CD1c-positive myeloid dendritic cell (primary cell): ENCODE measurements at regions not wholly inside any gene's neighbourhood (a gene's known extent, or its start where the extent isn't known, plus 50 kb on each side); places are given as distances from the start of the nearest gene placed in this dataset.
"Not testable (repeated sequence)": the region's sequence is repeated elsewhere in the genome, so short reads cannot be mapped to it uniquely, and the experiment has no call there.

Source experiments
- DNase-seq: peaks from one replicate; pipeline ENCODE4 v3.0.0-alpha.2; 2016; ENCODE audit errors: extremely low spot score

GRCh38 chr5:100379254-100379858 lies 155.8 kb upstream of the FAM174A start:
- DNase-seq = not testable (repeated sequence)

- not testable (repeated sequence) for DNase-seq
Observed at GRCh38 chr5:100364757-100365478, 170.3 kb upstream of the FAM174A start.

GRCh38 chr5:100364343-100364742 lies 170.8 kb upstream of the FAM174A start:
- not testable (repeated sequence) for DNase-seq

- not testable (repeated sequence) for DNase-seq
Observed at GRCh38 chr5:100359998-100360397, 175.2 kb upstream of the FAM174A start.

GRCh38 chr5:100346269-100346668 lies 188.9 kb upstream of the FAM174A start:
- not testable (repeated sequence) for DNase-seq

GRCh38 chr5:100341485-100341884 lies 193.7 kb upstream of the FAM174A start:
- DNase-seq = not testable (repeated sequence)

- DNase-seq = no peak
Observed at GRCh38 chr5:100322483-100322882, 212.7 kb upstream of the FAM174A start.

GRCh38 chr5:100319885-100320284 lies 215.3 kb upstream of the FAM174A start:
- no peak for DNase-seq

GRCh38 chr5:100313657-100314056 lies 221.5 kb upstream of the FAM174A start:
- peak; percentile 53 for DNase-seq

- no peak for DNase-seq
Observed at GRCh38 chr5:100311806-100312205, 223.4 kb upstream of the FAM174A start.

- no peak for DNase-seq
Observed at GRCh38 chr5:100306000-100306399, 229.2 kb upstream of the FAM174A start.

GRCh38 chr5:100303216-100303615 lies 232.0 kb upstream of the FAM174A start:
- DNase-seq = no peak

- DNase-seq = peak; percentile 59
Observed at GRCh38 chr5:100299261-100299660, 235.9 kb upstream of the FAM174A start.

GRCh38 chr5:100276071-100276470 lies 259.1 kb upstream of the FAM174A start:
- no peak for DNase-seq

- no peak for DNase-seq
Observed at GRCh38 chr5:100275631-100276030, 259.5 kb upstream of the FAM174A start.

GRCh38 chr5:100273846-100274580 lies 261.2 kb upstream of the FAM174A start:
- no peak for DNase-seq

- DNase-seq = no peak
Observed at GRCh38 chr5:100270023-100270771, 265.0 kb upstream of the FAM174A start.

- no peak for DNase-seq
Observed at GRCh38 chr5:100260968-100261367, 274.2 kb upstream of the FAM174A start.

- DNase-seq = no peak
Observed at GRCh38 chr5:100252944-100253343, 282.2 kb upstream of the FAM174A start.

- DNase-seq = no peak
Observed at GRCh38 chr5:100252037-100252436, 283.1 kb upstream of the FAM174A start.

GRCh38 chr5:100249884-100250269 lies 285.3 kb upstream of the FAM174A start:
- DNase-seq = no peak
